K562 (cell line): ENCODE measurements at regions not wholly inside any gene's neighbourhood (a gene's known extent, or its start where the extent isn't known, plus 50 kb on each side); places are given as distances from the start of the nearest gene placed in this dataset.

Source experiments
- MEIS2 ChIP-seq: fragments of 450-650 bp; IDR thresholded peaks from 2 replicates; pipeline ENCODE4 v1.6.1; 2014; ENCODE audit warnings: mild to moderate bottlenecking; ENCODE audit not compliant: partially characterized antibody
- NCOA2 ChIP-seq, 2 experiments: fragments of 450-650 bp; IDR thresholded peaks; 2 replicates each; pipeline ENCODE4 v1.6.1; 2018; ENCODE audit warnings: mild to moderate bottlenecking in 2 of 2, moderate library complexity in 1 of 2; ENCODE audit not compliant: partially characterized antibody in 2 of 2
- NCOR1 ChIP-seq: fragments of 450-650 bp; IDR thresholded peaks from 2 replicates; pipeline ENCODE4 v1.6.1; 2016; ENCODE audit warnings: mild to moderate bottlenecking, moderate library complexity
- TF ChIP-seq, protein P1 (sequence below): fragments of 200-600 bp; sonication (generic); IDR thresholded peaks from one replicate; pipeline ENCODE4 v1.6.1; 2012; ENCODE audit warnings: mild to moderate bottlenecking, low read depth, low read length, inconsistent platforms
- TF ChIP-seq, protein P2 (sequence below), 2 experiments: fragments of 450-650 bp; conservative IDR thresholded peaks; 2 replicates each; pipeline ENCODE4 v1.6.1; 2017; ENCODE audit warnings: mild to moderate bottlenecking in 2 of 2, moderate library complexity in 2 of 2

DNA sequence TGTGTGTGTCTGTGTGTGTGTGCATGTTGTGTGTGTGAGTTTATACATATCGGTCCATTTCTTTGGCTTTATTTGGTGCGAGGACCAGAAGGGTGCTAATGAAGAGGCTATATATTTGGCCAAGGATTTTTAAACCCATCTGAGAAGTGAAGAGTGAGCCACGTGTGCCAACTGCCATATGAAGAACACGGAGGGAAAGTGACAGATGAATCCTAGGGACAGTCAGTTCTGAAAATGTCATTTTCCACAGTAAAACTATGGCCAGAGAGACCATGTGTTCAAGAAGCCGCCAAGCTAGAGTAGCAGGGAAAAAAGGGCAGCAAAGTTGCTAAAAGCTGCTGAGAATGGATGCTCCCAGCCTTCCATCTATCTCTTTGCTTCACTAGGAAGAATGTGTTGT, 297.3 kb upstream of the LMCD1 start (continued):
- TF ChIP-seq, protein P1, sequence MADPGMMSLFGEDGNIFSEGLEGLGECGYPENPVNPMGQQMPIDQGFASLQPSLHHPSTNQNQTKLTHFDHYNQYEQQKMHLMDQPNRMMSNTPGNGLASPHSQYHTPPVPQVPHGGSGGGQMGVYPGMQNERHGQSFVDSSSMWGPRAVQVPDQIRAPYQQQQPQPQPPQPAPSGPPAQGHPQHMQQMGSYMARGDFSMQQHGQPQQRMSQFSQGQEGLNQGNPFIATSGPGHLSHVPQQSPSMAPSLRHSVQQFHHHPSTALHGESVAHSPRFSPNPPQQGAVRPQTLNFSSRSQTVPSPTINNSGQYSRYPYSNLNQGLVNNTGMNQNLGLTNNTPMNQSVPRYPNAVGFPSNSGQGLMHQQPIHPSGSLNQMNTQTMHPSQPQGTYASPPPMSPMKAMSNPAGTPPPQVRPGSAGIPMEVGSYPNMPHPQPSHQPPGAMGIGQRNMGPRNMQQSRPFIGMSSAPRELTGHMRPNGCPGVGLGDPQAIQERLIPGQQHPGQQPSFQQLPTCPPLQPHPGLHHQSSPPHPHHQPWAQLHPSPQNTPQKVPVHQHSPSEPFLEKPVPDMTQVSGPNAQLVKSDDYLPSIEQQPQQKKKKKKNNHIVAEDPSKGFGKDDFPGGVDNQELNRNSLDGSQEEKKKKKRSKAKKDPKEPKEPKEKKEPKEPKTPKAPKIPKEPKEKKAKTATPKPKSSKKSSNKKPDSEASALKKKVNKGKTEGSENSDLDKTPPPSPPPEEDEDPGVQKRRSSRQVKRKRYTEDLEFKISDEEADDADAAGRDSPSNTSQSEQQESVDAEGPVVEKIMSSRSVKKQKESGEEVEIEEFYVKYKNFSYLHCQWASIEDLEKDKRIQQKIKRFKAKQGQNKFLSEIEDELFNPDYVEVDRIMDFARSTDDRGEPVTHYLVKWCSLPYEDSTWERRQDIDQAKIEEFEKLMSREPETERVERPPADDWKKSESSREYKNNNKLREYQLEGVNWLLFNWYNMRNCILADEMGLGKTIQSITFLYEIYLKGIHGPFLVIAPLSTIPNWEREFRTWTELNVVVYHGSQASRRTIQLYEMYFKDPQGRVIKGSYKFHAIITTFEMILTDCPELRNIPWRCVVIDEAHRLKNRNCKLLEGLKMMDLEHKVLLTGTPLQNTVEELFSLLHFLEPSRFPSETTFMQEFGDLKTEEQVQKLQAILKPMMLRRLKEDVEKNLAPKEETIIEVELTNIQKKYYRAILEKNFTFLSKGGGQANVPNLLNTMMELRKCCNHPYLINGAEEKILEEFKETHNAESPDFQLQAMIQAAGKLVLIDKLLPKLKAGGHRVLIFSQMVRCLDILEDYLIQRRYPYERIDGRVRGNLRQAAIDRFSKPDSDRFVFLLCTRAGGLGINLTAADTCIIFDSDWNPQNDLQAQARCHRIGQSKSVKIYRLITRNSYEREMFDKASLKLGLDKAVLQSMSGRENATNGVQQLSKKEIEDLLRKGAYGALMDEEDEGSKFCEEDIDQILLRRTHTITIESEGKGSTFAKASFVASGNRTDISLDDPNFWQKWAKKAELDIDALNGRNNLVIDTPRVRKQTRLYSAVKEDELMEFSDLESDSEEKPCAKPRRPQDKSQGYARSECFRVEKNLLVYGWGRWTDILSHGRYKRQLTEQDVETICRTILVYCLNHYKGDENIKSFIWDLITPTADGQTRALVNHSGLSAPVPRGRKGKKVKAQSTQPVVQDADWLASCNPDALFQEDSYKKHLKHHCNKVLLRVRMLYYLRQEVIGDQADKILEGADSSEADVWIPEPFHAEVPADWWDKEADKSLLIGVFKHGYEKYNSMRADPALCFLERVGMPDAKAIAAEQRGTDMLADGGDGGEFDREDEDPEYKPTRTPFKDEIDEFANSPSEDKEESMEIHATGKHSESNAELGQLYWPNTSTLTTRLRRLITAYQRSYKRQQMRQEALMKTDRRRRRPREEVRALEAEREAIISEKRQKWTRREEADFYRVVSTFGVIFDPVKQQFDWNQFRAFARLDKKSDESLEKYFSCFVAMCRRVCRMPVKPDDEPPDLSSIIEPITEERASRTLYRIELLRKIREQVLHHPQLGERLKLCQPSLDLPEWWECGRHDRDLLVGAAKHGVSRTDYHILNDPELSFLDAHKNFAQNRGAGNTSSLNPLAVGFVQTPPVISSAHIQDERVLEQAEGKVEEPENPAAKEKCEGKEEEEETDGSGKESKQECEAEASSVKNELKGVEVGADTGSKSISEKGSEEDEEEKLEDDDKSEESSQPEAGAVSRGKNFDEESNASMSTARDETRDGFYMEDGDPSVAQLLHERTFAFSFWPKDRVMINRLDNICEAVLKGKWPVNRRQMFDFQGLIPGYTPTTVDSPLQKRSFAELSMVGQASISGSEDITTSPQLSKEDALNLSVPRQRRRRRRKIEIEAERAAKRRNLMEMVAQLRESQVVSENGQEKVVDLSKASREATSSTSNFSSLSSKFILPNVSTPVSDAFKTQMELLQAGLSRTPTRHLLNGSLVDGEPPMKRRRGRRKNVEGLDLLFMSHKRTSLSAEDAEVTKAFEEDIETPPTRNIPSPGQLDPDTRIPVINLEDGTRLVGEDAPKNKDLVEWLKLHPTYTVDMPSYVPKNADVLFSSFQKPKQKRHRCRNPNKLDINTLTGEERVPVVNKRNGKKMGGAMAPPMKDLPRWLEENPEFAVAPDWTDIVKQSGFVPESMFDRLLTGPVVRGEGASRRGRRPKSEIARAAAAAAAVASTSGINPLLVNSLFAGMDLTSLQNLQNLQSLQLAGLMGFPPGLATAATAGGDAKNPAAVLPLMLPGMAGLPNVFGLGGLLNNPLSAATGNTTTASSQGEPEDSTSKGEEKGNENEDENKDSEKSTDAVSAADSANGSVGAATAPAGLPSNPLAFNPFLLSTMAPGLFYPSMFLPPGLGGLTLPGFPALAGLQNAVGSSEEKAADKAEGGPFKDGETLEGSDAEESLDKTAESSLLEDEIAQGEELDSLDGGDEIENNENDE: no peak
- TF ChIP-seq, protein P2, sequence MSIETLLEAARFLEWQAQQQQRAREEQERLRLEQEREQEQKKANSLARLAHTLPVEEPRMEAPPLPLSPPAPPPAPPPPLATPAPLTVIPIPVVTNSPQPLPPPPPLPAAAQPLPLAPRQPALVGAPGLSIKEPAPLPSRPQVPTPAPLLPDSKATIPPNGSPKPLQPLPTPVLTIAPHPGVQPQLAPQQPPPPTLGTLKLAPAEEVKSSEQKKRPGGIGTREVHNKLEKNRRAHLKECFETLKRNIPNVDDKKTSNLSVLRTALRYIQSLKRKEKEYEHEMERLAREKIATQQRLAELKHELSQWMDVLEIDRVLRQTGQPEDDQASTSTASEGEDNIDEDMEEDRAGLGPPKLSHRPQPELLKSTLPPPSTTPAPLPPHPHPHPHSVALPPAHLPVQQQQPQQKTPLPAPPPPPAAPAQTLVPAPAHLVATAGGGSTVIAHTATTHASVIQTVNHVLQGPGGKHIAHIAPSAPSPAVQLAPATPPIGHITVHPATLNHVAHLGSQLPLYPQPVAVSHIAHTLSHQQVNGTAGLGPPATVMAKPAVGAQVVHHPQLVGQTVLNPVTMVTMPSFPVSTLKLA (conservative IDR thresholded peaks at IDR 0.05): no peak
- no peak for TF ChIP-seq NCOR1
- TF ChIP-seq MEIS2: no peak
- no peak for TF ChIP-seq NCOA2 (IDR thresholded peaks at IDR 0.05; ENCODE audit: partially characterized antibody in 2 of 2)
